Ishikawa (cell line): ENCODE measurements at regions not wholly inside any gene's neighbourhood (a gene's known extent, or its start where the extent isn't known, plus 50 kb on each side); places are given as distances from the start of the nearest gene placed in this dataset.

Source experiments
- EP300 ChIP-seq: IDR thresholded peaks from 2 replicates; pipeline ENCODE4 v1.6.1; 2012; ENCODE audit warnings: borderline replicate concordance
- TAF1 ChIP-seq: IDR thresholded peaks from 2 replicates; pipeline ENCODE4 v1.6.1; 2012; ENCODE audit warnings: low read depth, mild to moderate bottlenecking

GRCh38 chr10:128429321-128429720, 303.1 kb upstream of the MKI67 start:
- TF ChIP-seq EP300 (no peak), TAF1 (no peak)
